Fibroblast of mammary gland (primary cell): ENCODE measurements at regions not wholly inside any gene's neighbourhood (a gene's known extent, or its start where the extent isn't known, plus 50 kb on each side); places are given as distances from the start of the nearest gene placed in this dataset.

ENCODE experiments used
- DNase-seq: peaks from one replicate; pipeline ENCODE4 v3.0.0-alpha.2; 2010; ENCODE audit warnings: low read depth
- H3K4me3 ChIP-seq: 2 replicates; pipeline ENCODE4 v1.5.1; 2011; ENCODE audit warnings: low read depth, mild to moderate bottlenecking, low read length, moderate library complexity; ENCODE audit not compliant: control insufficient read depth
- TF ChIP-seq, protein P1 (sequence below): conservative IDR thresholded peaks from 2 replicates; pipeline ENCODE4 v1.5.1; 2011; ENCODE audit warnings: low read depth, low read length, inconsistent platforms; ENCODE audit not compliant: control insufficient read depth, insufficient read depth

DNA sequence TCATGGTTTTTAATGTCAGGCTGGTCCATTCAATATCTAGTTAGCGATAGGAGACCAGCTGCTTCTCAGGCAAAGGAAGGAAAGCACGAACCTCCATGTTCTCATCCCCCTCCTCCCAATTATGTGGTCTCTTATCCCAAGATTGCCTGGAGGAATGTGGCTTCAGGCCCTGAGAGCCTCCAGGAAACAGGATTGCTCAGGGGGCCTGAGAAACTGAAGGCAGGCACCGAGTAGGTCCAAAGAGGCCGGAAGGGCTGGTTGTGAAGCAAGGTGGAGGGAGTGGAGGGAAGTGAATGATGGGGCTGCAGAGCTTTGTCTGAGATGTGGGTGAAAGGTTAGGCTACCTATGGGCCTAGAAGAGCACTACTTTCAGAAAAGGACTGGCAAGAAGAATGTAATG, 188.2 kb upstream of the DDHD1 start:
- DNase-seq, result no peak
- TF ChIP-seq, protein P1, sequence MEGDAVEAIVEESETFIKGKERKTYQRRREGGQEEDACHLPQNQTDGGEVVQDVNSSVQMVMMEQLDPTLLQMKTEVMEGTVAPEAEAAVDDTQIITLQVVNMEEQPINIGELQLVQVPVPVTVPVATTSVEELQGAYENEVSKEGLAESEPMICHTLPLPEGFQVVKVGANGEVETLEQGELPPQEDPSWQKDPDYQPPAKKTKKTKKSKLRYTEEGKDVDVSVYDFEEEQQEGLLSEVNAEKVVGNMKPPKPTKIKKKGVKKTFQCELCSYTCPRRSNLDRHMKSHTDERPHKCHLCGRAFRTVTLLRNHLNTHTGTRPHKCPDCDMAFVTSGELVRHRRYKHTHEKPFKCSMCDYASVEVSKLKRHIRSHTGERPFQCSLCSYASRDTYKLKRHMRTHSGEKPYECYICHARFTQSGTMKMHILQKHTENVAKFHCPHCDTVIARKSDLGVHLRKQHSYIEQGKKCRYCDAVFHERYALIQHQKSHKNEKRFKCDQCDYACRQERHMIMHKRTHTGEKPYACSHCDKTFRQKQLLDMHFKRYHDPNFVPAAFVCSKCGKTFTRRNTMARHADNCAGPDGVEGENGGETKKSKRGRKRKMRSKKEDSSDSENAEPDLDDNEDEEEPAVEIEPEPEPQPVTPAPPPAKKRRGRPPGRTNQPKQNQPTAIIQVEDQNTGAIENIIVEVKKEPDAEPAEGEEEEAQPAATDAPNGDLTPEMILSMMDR, result no peak

DNA sequence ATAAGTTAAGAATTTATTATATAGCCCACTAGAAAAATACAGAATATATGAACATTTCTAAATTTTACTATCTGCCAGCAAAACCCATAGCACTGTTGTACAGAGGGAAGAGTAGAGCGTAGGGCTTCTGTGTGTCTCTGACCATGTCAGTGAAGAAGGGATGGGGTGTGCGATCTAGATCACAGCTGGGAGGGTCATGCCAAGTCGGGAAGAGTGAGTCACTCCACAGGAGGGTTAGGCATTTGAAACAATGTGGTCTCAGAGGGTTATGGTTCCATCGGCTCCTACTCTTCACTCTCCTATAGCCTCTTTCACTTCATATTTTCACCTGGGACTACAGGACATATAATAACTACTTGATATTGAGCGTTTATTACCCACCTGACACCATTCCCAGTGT, 185.1 kb upstream of the DDHD1 start:
- TF ChIP-seq, protein P1, result no peak
- DNase-seq, result peak; percentile 53
- H3K4me3 ChIP-seq, result no peak overlapping the region

More for the DNA sequence above, 188.2 kb upstream of the DDHD1 start:
- H3K4me3 ChIP-seq, result no peak overlapping the region

DNA sequence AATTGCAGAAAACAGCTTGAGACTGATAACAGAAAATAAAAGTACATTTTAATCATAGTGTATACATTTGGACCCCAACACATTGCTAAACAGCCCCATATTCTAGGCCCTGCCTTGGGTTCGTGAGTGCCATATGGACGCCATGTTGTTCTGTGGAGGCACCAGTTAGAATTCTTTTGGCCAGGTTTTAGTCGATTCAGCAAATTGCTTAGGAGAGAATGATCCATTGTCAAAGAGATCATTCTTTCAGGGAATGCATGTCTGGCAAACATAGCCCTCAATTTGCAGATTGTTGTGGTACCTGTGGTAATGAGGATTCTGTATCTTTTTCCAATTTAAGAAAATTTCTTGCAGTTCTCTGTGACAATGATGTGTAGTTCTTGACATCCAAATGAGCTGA, 183.6 kb upstream of the DDHD1 start:
- no peak overlapping the region for H3K4me3 ChIP-seq
- TF ChIP-seq, protein P1, result no peak
- no peak for DNase-seq

DNA sequence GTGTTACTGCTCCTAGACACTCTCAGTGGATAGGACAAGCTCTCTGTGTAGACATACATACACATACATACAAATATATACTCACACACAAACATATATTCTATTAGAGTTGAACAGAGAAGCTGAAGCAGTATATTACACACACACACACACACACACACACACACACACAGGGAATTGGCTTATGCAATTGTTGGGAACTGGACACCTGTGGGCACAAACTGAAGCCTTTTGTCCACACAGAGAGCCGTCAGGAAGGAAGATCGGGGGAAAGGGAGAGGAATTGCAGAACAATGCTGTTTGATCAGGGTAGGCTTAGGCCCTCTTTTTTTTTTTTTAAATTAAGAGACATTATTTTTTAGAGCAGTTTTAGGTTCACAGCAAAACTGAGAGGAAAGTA, 180.7 kb upstream of the DDHD1 start:
- no peak overlapping the region for H3K4me3 ChIP-seq
- DNase-seq, result no peak
- TF ChIP-seq, protein P1, result no peak

DNA sequence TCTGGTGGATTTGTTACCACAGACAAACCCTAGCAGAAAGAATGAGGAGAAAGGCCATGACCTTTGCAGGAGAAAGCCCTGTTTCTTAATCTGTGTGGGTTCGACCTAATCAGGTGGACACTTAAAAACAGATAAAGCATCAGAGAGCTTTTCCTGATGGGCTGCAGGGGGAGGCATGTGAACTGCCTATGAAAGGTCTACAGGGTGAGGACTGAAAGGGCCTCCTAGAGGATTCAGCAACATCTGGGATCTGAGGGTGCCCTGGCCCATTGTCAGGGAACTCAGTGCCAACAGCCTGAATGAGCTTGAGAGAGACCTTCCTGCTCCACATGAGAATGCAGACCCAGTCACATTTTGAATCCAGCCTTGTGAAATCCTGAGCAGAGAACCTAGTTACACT, 178.8 kb upstream of the DDHD1 start:
- TF ChIP-seq, protein P1, result no peak
- H3K4me3 ChIP-seq, result no peak overlapping the region
- peak; percentile 16 for DNase-seq

DNA sequence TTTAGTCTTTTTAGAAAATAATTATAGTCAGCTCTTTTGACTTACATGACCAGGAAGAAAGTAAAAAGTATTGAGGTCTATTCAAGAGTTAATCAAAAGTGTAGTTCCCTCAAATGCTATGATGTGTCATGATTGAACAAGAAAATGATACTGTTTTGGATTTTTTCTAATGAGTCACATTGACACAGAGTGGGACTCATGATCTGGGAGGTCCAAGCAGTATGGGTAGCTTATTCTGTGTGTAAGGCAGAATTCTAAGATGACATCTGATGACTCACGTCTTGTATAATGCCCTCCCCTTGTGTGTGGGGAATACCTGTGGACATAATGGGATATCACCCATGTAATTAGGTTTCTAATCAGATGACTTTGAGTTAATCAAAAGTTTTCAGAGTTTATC, 178.1 kb upstream of the DDHD1 start:
- TF ChIP-seq, protein P1, result no peak
- H3K4me3 ChIP-seq, result no peak overlapping the region
- DNase-seq, result peak; percentile 92

DNA sequence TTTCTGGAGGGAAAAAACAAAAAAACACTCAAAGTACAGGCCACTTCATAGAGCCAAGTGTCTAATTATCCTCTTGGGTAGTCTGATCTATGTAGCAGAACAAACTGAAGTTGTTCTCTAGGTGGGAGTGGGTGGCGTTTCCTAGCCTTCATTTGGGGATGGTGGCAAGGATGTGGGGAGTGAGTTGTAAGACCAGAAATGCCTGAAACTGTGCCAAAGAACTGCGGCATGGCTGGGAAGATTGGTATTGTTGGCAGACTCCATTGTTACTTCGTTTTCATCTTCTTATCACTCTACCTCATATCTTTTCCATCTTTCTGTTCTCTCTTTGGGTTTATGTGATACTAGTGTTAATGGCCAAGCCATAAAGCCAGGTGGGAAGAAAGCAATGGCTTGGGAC, 177.3 kb upstream of the DDHD1 start:
- TF ChIP-seq, protein P1, result no peak
- DNase-seq, result peak; percentile 14
- H3K4me3 ChIP-seq, result no peak overlapping the region
